Suprapubic skin (tissue), 4 donors: ENCODE measurements at regions not wholly inside any gene's neighbourhood (a gene's known extent, or its start where the extent isn't known, plus 50 kb on each side); places are given as distances from the start of the nearest gene placed in this dataset.
"Not testable (repeated sequence)": the region's sequence is repeated elsewhere in the genome, so short reads cannot be mapped to it uniquely, and the experiment has no call there.

Source experiments
- DNase-seq, 2 donors: peaks; one replicate each; pipeline ENCODE4 v3.0.0-alpha.2; 2019; ENCODE audit warnings: low spot score in 2 of 2
- H3K27ac ChIP-seq: fragments of 200-600 bp; sonication (generic); one replicate; pipeline ENCODE4 v1.5.1; 2019
- H3K27me3 ChIP-seq: fragments of 200-600 bp; sonication (generic); one replicate; pipeline ENCODE4 v1.5.1; 2019
- H3K36me3 ChIP-seq: fragments of 200-600 bp; sonication (generic); one replicate; pipeline ENCODE4 v1.5.1; 2019
- H3K4me1 ChIP-seq: fragments of 200-600 bp; sonication (generic); one replicate; pipeline ENCODE4 v1.5.1; 2019
- H3K4me3 ChIP-seq: fragments of 200-600 bp; sonication (generic); one replicate; pipeline ENCODE4 v1.5.1; 2019; ENCODE audit warnings: mild to moderate bottlenecking
- H3K9me3 ChIP-seq: fragments of 200-600 bp; sonication (generic); one replicate; pipeline ENCODE4 v1.5.1; 2019
- EP300 ChIP-seq: sonication (generic); formaldehyde crosslinking; IDR thresholded peaks from one replicate; pipeline ENCODE4 v1.6.1; 2017; ENCODE audit warnings: antibody characterized with exemption
- POLR2A ChIP-seq, 2 donors: fragments of 450-650 bp; IDR thresholded peaks; one replicate each; pipeline ENCODE4 v1.6.1; 2017; ENCODE audit warnings: antibody characterized with exemption in 2 of 2, mild to moderate bottlenecking in 2 of 2, moderate library complexity in 2 of 2
- POLR2AphosphoS5 ChIP-seq, 3 donors: sonication (generic); formaldehyde crosslinking; IDR thresholded peaks; one replicate each; pipeline ENCODE4 v1.6.1; 2017; ENCODE audit warnings: antibody characterized with exemption in 3 of 3
- WGBS: methylation state at CpG from one replicate; pipeline ENCODE4 v1.1.5; 2018; 5-methylcytosine and 5-hydroxymethylcytosine counted together
- TF ChIP-seq, protein P1 (sequence below), 2 donors: fragments of 200-600 bp in 1 of 2; fragments of 450-650 bp in 1 of 2; sonication (generic) in 1 of 2; IDR thresholded peaks; one replicate each; pipeline ENCODE4 v1.5.1; 2016 to 2019; ENCODE audit warnings: antibody characterized with exemption in 2 of 2, mild to moderate bottlenecking in 1 of 2, moderate library complexity in 1 of 2

DNA sequence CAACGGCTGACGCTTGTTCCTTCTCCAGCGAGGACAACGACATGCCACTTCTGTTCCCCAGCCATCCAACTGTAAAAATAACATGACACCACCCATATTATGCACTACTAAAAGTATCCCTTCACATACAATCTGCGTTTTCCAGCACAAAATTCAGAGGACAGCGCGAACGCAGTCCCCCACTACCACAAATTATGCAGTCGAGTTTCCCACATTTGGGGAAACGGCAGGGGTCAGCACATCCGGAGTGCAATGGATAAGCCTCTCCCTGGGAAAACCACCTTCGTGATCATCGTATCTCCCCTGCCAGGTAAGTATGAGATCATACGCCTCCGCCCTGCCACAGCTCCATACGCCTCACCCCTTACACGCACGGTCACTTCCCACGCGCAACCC is 120.9 kb downstream of the PPIAL4G start:
- DNase-seq: no peak
- H3K27me3 ChIP-seq: peaks cover 21% of the 10 kb centered on the region
- H3K4me3 ChIP-seq: peak overlapping the region; percentile 27
- no peaks in the 10 kb centered on the region for H3K9me3 ChIP-seq
- TF ChIP-seq EP300 (no peak), POLR2A (IDR thresholded peaks at IDR 0.05) (no peak), POLR2AphosphoS5 (IDR thresholded peaks at IDR 0.05) (no peak)
- TF ChIP-seq, protein P1, sequence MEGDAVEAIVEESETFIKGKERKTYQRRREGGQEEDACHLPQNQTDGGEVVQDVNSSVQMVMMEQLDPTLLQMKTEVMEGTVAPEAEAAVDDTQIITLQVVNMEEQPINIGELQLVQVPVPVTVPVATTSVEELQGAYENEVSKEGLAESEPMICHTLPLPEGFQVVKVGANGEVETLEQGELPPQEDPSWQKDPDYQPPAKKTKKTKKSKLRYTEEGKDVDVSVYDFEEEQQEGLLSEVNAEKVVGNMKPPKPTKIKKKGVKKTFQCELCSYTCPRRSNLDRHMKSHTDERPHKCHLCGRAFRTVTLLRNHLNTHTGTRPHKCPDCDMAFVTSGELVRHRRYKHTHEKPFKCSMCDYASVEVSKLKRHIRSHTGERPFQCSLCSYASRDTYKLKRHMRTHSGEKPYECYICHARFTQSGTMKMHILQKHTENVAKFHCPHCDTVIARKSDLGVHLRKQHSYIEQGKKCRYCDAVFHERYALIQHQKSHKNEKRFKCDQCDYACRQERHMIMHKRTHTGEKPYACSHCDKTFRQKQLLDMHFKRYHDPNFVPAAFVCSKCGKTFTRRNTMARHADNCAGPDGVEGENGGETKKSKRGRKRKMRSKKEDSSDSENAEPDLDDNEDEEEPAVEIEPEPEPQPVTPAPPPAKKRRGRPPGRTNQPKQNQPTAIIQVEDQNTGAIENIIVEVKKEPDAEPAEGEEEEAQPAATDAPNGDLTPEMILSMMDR (IDR thresholded peaks at IDR 0.05): no peak
- peaks cover 19% of the 10 kb centered on the region for H3K4me1 ChIP-seq
- 9% methylated on average over 20 of the region's 20 CpGs for WGBS
- H3K36me3 ChIP-seq: no peaks in the 10 kb centered on the region
- no peak overlapping the region for H3K27ac ChIP-seq

- TF ChIP-seq, protein P1 (IDR thresholded peaks at IDR 0.05): peak; percentile 9 to 56
- 14% methylated on average over 24 of the region's 34 CpGs for WGBS
- not testable (repeated sequence) for DNase-seq, H3K9me3 ChIP-seq, H3K27ac ChIP-seq, H3K36me3 ChIP-seq
- Histone ChIP-seq H3K4me3 (peak overlapping the region; percentile 27), H3K4me1 (peaks cover 19% of the 10 kb centered on the region), H3K27me3 (peaks cover 25% of the 10 kb centered on the region)
These were observed 121.5 kb downstream of the PPIAL4G start for GRCh38 chr1:148361427-148362215.

- Histone ChIP-seq H3K4me3 (no peak overlapping the region), H3K4me1 (peaks cover 10% of the 10 kb centered on the region), H3K27me3 (peaks cover 63% of the 10 kb centered on the region), H3K27ac (no peak overlapping the region), H3K9me3 (no peaks in the 10 kb centered on the region), H3K36me3 (no peaks in the 10 kb centered on the region)
- TF ChIP-seq, protein P1 (IDR thresholded peaks at IDR 0.05): no peak
- no peak for TF ChIP-seq EP300
- no peak for DNase-seq
- 77% methylated on average over 1 of the region's 1 CpG for WGBS
These were observed 126.1 kb downstream of the PPIAL4G start for GRCh38 chr1:148357037-148357436.

- no peak for DNase-seq
- Histone ChIP-seq H3K27ac (no peak overlapping the region), H3K36me3 (no peaks in the 10 kb centered on the region), H3K4me1 (no peaks in the 10 kb centered on the region), H3K27me3 (peaks cover 74% of the 10 kb centered on the region), H3K4me3 (no peak overlapping the region), H3K9me3 (no peaks in the 10 kb centered on the region)
- TF ChIP-seq EP300 (no peak), POLR2A (IDR thresholded peaks at IDR 0.05) (no peak)
- TF ChIP-seq, protein P1 (IDR thresholded peaks at IDR 0.05): no peak
- 97% methylated on average over 2 of the region's 2 CpGs for WGBS
These were observed 127.1 kb downstream of the PPIAL4G start for GRCh38 chr1:148355976-148356375.

DNA sequence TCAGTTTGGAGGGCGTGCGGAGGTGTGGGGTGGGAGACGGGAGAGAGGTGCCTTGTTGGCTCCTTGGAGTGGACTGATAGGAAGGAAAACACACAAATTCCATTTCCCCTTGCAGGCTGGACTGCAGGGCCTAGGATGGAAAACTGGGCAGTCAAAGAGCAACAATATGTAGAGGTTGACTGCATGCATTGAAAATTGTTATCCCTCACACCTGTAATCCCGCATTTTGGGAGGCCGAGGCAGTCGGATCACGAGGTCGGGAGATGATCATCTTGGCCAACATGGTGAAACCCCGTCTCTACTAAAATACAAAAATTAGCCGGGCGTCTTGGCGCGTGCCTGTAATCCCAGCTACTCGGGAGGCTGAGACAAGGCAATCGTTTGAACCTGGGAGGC is 128.2 kb downstream of the PPIAL4G start:
- Histone ChIP-seq H3K9me3 (no peaks in the 10 kb centered on the region), H3K27ac (no peak overlapping the region), H3K4me3 (no peak overlapping the region), H3K36me3 (no peaks in the 10 kb centered on the region), H3K4me1 (no peaks in the 10 kb centered on the region), H3K27me3 (peaks cover 81% of the 10 kb centered on the region)
- DNase-seq: no peak
- TF ChIP-seq, protein P1 (IDR thresholded peaks at IDR 0.05): no peak
- TF ChIP-seq POLR2AphosphoS5 (IDR thresholded peaks at IDR 0.05) (no peak), EP300 (no peak), POLR2A (IDR thresholded peaks at IDR 0.05) (no peak)
- WGBS: 75% methylated on average over 15 of the region's 15 CpGs
